HEK293 (cell line): ENCODE measurements at regions not wholly inside any gene's neighbourhood (a gene's known extent, or its start where the extent isn't known, plus 50 kb on each side); places are given as distances from the start of the nearest gene placed in this dataset.
A peak's percentile ranks its signal among the peaks of the same experiment; 100 is the strongest.

ENCODE experiments used
- CTCF ChIA-PET: fragments of 350-600 bp; formaldehyde crosslinking; extraction: SDS; loops from one replicate; lab custom pipeline; 2021; ENCODE audit warnings: antibody characterized with exemption; lab: Yijun Ruan, JAX
- POLR2A ChIA-PET: fragments of 300-600 bp; formaldehyde crosslinking; extraction: SDS; loops from one replicate; lab custom pipeline; 2020; ENCODE audit warnings: antibody characterized with exemption, inconsistent platforms; lab: Yijun Ruan, JAX
- H3K27ac ChIP-seq: fragments of 200-500 bp; sonication (Bioruptor generic); 2 replicates; pipeline ENCODE4 v1.5.1; 2014; ENCODE audit warnings: low read depth, low read length, control low read depth, inconsistent platforms; ENCODE audit errors: extremely low read depth
- H3K36me3 ChIP-seq, 2 experiments: fragments of 200-500 bp in 1 of 2; sonication (Bioruptor generic) in 1 of 2; 1 replicate in 1 of 2; 2 replicates in 1 of 2; pipeline ENCODE4 v1.5.1; 2014 to 2017; ENCODE audit warnings: inconsistent platforms in 2 of 2, low read length in 2 of 2; ENCODE audit not compliant: control insufficient read depth in 2 of 2, insufficient read depth in 1 of 2
- H3K4me1 ChIP-seq: fragments of 200-500 bp; sonication (Bioruptor generic); 2 replicates; pipeline ENCODE4 v1.5.1; 2014; ENCODE audit warnings: mild to moderate bottlenecking, low read length, inconsistent platforms; ENCODE audit not compliant: control insufficient read depth, insufficient read depth
- H3K4me3 ChIP-seq: 2 replicates; pipeline ENCODE4 v1.5.1; 2011; ENCODE audit warnings: low read depth, mild to moderate bottlenecking, control low read depth, low read length, moderate library complexity
- H3K9me3 ChIP-seq: fragments of 200-500 bp; sonication (Bioruptor generic); 2 replicates; pipeline ENCODE4 v1.5.1; 2014; ENCODE audit warnings: low read depth, low read length, inconsistent platforms; ENCODE audit not compliant: control insufficient read depth, insufficient read depth
- SETDB1 ChIP-seq: IDR thresholded peaks from one replicate; pipeline ENCODE4 v1.6.1; 2017; ENCODE audit warnings: mild to moderate bottlenecking, low read length, moderate library complexity, mixed read lengths; ENCODE audit not compliant: insufficient read length
- TRIM28 ChIP-seq: IDR thresholded peaks from 2 replicates; pipeline ENCODE4 v1.6.1; 2011; ENCODE audit warnings: low read length, control low read depth, borderline replicate concordance
- ZBTB8A ChIP-seq: fragments of 450-650 bp; formaldehyde crosslinking; IDR thresholded peaks from 2 replicates; pipeline ENCODE4 v1.5.1; 2016; ENCODE audit warnings: missing biosample characterization, missing genetic modification characterization
- ZNF114 ChIP-seq: fragments of 450-650 bp; formaldehyde crosslinking; IDR thresholded peaks from 2 replicates; pipeline ENCODE4 v1.5.0; 2017; ENCODE audit warnings: missing biosample characterization, missing genetic modification characterization
- ZNF266 ChIP-seq: fragments of 450-650 bp; formaldehyde crosslinking; IDR thresholded peaks from 2 replicates; pipeline ENCODE4 v1.5.1; 2016; ENCODE audit warnings: missing biosample characterization, missing genetic modification characterization, low read depth
- ZNF324 ChIP-seq: fragments of 450-650 bp; formaldehyde crosslinking; IDR thresholded peaks from 2 replicates; pipeline ENCODE4 v1.5.1; 2016; ENCODE audit warnings: missing biosample characterization, missing genetic modification characterization
- ZNF341 ChIP-seq: fragments of 450-650 bp; formaldehyde crosslinking; IDR thresholded peaks from 2 replicates; pipeline ENCODE4; 2016; ENCODE audit warnings: low read depth, missing biosample characterization, missing genetic modification characterization
- ZNF366 ChIP-seq: fragments of 450-650 bp; formaldehyde crosslinking; conservative IDR thresholded peaks from 2 replicates; pipeline ENCODE4 v1.5.1; 2016; ENCODE audit warnings: missing biosample characterization, missing genetic modification characterization
- ZNF416 ChIP-seq: fragments of 450-650 bp; formaldehyde crosslinking; IDR thresholded peaks from 2 replicates; pipeline ENCODE4 v1.5.1; 2016; ENCODE audit warnings: missing biosample characterization, missing genetic modification characterization
- ZNF670 ChIP-seq: fragments of 450-650 bp; formaldehyde crosslinking; IDR thresholded peaks from 2 replicates; pipeline ENCODE4 v1.5.1; 2016; ENCODE audit warnings: missing biosample characterization, missing genetic modification characterization, low read depth
- ZSCAN30 ChIP-seq: fragments of 450-650 bp; IDR thresholded peaks from 2 replicates; pipeline ENCODE4 v1.5.1; 2018; ENCODE audit warnings: missing biosample characterization, mild to moderate bottlenecking, missing genetic modification characterization, moderate library complexity
- TF ChIP-seq, protein P1 (sequence below): fragments of 450-650 bp; formaldehyde crosslinking; IDR thresholded peaks from 2 replicates; pipeline ENCODE4 v1.5.1; 2017; ENCODE audit warnings: missing biosample characterization, missing genetic modification characterization
- TF ChIP-seq, protein P2 (sequence below): fragments of 450-650 bp; formaldehyde crosslinking; IDR thresholded peaks from 2 replicates; pipeline ENCODE4 v1.5.1; 2016; ENCODE audit warnings: missing biosample characterization, missing genetic modification characterization
- TF ChIP-seq, protein P3 (sequence below): fragments of 450-650 bp; formaldehyde crosslinking; IDR thresholded peaks from 2 replicates; pipeline ENCODE4 v1.5.1; 2016; ENCODE audit warnings: missing biosample characterization, missing genetic modification characterization
- TF ChIP-seq, protein P4 (sequence below): fragments of 450-650 bp; formaldehyde crosslinking; IDR thresholded peaks from 2 replicates; pipeline ENCODE4 v1.5.1; 2017; ENCODE audit warnings: missing biosample characterization, missing genetic modification characterization
- TF ChIP-seq, protein P5 (sequence below): fragments of 450-650 bp; formaldehyde crosslinking; IDR thresholded peaks from 2 replicates; pipeline ENCODE4 v1.5.1; 2016; ENCODE audit warnings: missing biosample characterization, missing genetic modification characterization, low read depth
- TF ChIP-seq, protein P6 (sequence below): fragments of 450-650 bp; IDR thresholded peaks from 2 replicates; pipeline ENCODE4 v1.5.1; 2018; ENCODE audit warnings: missing biosample characterization, missing genetic modification characterization

DNA sequence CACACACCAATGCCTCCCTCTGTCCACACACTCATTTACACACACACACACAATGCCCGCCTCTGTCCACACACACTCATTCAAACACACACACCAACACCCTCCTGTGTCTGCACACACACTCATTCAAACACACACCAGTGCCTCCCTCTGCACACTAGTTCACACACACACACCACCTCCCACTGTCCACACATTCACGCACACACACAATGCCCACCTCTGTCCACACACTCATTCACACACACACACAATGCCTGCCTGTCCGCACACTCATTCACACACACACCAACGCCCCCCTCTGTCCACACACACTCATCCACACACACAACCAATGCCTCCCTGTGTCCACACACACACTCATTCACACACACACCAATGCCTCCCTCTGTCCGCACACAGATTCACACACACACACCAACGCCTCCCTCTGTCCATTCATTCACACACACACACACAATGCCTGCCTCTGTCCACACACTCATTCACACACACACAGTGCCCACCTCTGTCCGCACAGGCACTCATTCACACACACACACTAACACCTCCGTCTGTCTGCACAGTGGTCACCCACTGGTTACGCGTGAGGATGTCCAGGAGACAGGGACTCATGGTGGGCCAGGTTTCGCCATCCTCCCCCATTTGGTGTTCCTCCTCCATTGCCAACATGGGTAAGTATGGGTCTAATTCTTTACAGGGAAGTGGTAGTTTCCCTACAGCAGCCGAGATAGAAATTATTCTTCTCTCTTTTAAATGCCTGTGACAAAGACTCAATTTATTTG lies 62.4 kb upstream of the THBS2 start:
- CTCF ChIA-PET: no interaction called here
- no peak overlapping the region for H3K4me3 ChIP-seq
- no peaks in the 10 kb centered on the region for H3K36me3 ChIP-seq
- TF ChIP-seq, protein P1, sequence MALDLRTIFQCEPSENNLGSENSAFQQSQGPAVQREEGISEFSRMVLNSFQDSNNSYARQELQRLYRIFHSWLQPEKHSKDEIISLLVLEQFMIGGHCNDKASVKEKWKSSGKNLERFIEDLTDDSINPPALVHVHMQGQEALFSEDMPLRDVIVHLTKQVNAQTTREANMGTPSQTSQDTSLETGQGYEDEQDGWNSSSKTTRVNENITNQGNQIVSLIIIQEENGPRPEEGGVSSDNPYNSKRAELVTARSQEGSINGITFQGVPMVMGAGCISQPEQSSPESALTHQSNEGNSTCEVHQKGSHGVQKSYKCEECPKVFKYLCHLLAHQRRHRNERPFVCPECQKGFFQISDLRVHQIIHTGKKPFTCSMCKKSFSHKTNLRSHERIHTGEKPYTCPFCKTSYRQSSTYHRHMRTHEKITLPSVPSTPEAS (tag by site-specific recombination): 0 out of 2 replicates have a peak, but pooled peaks have one; percentile 12
- TF ChIP-seq ZNF670 (tag by site-specific recombination): no peak
- TF ChIP-seq, protein P2, sequence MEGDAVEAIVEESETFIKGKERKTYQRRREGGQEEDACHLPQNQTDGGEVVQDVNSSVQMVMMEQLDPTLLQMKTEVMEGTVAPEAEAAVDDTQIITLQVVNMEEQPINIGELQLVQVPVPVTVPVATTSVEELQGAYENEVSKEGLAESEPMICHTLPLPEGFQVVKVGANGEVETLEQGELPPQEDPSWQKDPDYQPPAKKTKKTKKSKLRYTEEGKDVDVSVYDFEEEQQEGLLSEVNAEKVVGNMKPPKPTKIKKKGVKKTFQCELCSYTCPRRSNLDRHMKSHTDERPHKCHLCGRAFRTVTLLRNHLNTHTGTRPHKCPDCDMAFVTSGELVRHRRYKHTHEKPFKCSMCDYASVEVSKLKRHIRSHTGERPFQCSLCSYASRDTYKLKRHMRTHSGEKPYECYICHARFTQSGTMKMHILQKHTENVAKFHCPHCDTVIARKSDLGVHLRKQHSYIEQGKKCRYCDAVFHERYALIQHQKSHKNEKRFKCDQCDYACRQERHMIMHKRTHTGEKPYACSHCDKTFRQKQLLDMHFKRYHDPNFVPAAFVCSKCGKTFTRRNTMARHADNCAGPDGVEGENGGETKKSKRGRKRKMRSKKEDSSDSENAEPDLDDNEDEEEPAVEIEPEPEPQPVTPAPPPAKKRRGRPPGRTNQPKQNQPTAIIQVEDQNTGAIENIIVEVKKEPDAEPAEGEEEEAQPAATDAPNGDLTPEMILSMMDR (tag by site-specific recombination): peak; percentile 6; the same call in 1 of the 2 replicates
- TF ChIP-seq, all 188 proteins: peak for 2
- H3K27ac ChIP-seq: no peak overlapping the region
- no peaks in the 10 kb centered on the region for H3K9me3 ChIP-seq
- no peaks in the 10 kb centered on the region for H3K4me1 ChIP-seq
- POLR2A ChIA-PET: no interaction called here

DNA sequence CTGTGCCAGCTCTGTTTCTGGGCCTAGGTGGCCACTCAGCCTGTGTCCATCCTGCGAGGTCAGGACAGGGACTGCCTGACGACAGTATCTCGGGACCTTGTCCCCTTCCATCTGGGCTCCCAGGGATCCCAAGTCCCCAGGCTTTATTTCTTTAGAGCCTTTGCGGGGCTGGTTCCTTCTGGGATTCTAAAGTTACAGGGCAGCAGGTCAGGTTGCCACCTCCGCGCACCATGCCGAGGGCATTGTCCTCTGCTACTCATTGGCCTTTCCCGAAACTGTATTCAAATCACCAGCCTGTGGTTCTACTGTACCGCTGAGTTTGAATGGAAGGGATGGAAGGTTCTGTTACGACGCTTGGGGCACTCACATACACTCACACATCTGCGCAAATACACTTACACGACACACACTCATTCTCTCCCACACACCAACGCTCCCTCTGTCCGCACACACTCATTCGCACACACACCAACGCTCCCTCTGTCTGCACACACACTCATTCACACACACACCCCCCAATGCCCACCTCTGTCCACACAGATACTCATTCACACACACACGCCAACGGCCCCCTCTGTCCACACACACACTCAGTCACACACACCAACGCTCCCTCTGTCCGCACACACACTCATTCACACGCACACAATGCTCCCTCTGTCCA lies 59.8 kb upstream of the THBS2 start:
- H3K4me1 ChIP-seq: no peaks in the 10 kb centered on the region
- no peak overlapping the region for H3K27ac ChIP-seq
- ChIA-PET POLR2A (no interaction called here), CTCF (no interaction called here)
- TF ChIP-seq, protein P3, sequence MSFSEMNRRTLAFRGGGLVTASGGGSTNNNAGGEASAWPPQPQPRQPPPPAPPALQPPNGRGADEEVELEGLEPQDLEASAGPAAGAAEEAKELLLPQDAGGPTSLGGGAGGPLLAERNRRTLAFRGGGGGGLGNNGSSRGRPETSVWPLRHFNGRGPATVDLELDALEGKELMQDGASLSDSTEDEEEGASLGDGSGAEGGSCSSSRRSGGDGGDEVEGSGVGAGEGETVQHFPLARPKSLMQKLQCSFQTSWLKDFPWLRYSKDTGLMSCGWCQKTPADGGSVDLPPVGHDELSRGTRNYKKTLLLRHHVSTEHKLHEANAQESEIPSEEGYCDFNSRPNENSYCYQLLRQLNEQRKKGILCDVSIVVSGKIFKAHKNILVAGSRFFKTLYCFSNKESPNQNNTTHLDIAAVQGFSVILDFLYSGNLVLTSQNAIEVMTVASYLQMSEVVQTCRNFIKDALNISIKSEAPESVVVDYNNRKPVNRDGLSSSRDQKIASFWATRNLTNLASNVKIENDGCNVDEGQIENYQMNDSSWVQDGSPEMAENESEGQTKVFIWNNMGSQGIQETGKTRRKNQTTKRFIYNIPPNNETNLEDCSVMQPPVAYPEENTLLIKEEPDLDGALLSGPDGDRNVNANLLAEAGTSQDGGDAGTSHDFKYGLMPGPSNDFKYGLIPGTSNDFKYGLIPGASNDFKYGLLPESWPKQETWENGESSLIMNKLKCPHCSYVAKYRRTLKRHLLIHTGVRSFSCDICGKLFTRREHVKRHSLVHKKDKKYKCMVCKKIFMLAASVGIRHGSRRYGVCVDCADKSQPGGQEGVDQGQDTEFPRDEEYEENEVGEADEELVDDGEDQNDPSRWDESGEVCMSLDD (tag by site-specific recombination): no peak
- no peak for TF ChIP-seq ZNF114 (tag by site-specific recombination)
- no peak for TF ChIP-seq ZNF324 (tag by site-specific recombination)
- no peak for TF ChIP-seq ZNF416 (tag by site-specific recombination)
- TF ChIP-seq, protein P4, sequence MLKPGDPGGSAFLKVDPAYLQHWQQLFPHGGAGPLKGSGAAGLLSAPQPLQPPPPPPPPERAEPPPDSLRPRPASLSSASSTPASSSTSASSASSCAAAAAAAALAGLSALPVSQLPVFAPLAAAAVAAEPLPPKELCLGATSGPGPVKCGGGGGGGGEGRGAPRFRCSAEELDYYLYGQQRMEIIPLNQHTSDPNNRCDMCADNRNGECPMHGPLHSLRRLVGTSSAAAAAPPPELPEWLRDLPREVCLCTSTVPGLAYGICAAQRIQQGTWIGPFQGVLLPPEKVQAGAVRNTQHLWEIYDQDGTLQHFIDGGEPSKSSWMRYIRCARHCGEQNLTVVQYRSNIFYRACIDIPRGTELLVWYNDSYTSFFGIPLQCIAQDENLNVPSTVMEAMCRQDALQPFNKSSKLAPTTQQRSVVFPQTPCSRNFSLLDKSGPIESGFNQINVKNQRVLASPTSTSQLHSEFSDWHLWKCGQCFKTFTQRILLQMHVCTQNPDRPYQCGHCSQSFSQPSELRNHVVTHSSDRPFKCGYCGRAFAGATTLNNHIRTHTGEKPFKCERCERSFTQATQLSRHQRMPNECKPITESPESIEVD (tag by site-specific recombination): no peak
- no peak overlapping the region for H3K4me3 ChIP-seq
- H3K36me3 ChIP-seq: no peaks in the 10 kb centered on the region
- no peaks in the 10 kb centered on the region for H3K9me3 ChIP-seq

DNA sequence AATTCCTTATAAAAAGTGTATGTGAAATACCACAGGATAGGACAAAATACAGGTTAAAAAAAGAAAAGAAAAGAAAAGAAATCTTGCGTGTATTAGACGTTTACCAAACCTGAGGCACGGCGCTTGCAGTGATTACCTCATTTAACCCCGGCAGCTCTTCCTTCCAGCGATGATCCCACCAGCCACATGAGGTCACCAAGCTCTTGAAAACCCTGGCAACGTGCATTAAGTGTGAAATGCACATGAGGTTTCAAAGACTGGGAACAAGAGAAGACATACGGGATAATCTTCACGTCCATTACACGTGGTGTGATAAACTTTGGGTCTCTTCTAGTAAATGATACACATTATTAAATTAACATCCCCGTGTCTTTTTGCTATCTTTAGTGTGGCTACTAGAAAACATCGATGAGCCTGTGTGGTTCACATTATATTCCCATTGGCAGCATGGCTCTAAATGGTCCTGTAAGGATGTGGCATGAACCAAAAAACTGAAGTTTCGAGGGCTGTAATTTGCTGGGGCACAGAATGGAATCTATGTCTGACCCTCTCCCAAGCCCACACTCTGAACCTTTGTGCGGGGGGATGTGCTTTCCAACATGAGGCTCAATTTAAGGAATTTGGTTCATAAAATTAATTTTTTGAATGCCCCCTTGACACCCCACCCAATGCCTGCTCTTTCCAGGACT lies 59.2 kb upstream of the THBS2 start:
- CTCF ChIA-PET: no interaction called here
- Histone ChIP-seq H3K36me3 (no peaks in the 10 kb centered on the region), H3K4me1 (no peaks in the 10 kb centered on the region), H3K4me3 (no peak overlapping the region), H3K27ac (no peak overlapping the region), H3K9me3 (no peaks in the 10 kb centered on the region)
- POLR2A ChIA-PET: no interaction called here
- TF ChIP-seq SETDB1 (peak; percentile 95), TRIM28 (0 out of 2 replicates have a peak, but pooled peaks have one; percentile 43), ZSCAN30 (tag by site-specific recombination) (no peak), ZNF341 (tag by site-specific recombination) (no peak), ZNF266 (tag by site-specific recombination) (no peak), ZBTB8A (no peak), ZNF366 (0 out of 2 replicates have a peak, but pooled peaks have one; percentile 11)
- TF ChIP-seq, protein P5, sequence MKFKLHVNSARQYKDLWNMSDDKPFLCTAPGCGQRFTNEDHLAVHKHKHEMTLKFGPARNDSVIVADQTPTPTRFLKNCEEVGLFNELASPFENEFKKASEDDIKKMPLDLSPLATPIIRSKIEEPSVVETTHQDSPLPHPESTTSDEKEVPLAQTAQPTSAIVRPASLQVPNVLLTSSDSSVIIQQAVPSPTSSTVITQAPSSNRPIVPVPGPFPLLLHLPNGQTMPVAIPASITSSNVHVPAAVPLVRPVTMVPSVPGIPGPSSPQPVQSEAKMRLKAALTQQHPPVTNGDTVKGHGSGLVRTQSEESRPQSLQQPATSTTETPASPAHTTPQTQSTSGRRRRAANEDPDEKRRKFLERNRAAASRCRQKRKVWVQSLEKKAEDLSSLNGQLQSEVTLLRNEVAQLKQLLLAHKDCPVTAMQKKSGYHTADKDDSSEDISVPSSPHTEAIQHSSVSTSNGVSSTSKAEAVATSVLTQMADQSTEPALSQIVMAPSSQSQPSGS: 0 out of 2 replicates have a peak, but pooled peaks have one; percentile 53
- TF ChIP-seq, protein P6, sequence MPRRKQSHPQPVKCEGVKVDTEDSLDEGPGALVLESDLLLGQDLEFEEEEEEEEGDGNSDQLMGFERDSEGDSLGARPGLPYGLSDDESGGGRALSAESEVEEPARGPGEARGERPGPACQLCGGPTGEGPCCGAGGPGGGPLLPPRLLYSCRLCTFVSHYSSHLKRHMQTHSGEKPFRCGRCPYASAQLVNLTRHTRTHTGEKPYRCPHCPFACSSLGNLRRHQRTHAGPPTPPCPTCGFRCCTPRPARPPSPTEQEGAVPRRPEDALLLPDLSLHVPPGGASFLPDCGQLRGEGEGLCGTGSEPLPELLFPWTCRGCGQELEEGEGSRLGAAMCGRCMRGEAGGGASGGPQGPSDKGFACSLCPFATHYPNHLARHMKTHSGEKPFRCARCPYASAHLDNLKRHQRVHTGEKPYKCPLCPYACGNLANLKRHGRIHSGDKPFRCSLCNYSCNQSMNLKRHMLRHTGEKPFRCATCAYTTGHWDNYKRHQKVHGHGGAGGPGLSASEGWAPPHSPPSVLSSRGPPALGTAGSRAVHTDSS (tag by site-specific recombination): no peak
